ENCODE measurements at regions not wholly inside any gene's neighbourhood (a gene's known extent, or its start where the extent isn't known, plus 50 kb on each side); places are given as distances from the start of the nearest gene placed in this dataset.

GRCh38 chr2:206381881-206382280 is 61.5 kb upstream of the ADAM23 start:
- H3K36me3 Mint-ChIP-seq (ENCODE audit: low read depth): no peaks in the 10 kb centered on the region
- Histone ChIP-seq H3K27ac (ENCODE audit: low read depth) (no peak overlapping the region), H3K4me3 (no peak overlapping the region), H4K20me1 (replicated peaks; ENCODE audit: insufficient read depth) (no peaks in the 10 kb centered on the region), H3K9me2 (ENCODE audit: insufficient read depth) (no peaks in the 10 kb centered on the region), H3K36me3 (ENCODE audit: insufficient read depth) (no peaks in the 10 kb centered on the region), H3K27me3 (ENCODE audit: insufficient read depth) (no peaks in the 10 kb centered on the region), H2AFZ (no peak overlapping the region), H3K4me1 (ENCODE audit: insufficient read depth) (no peaks in the 10 kb centered on the region), H3F3A (replicated peaks; ENCODE audit: low read depth) (no peaks in the 10 kb centered on the region), H3K79me2 (replicated peaks; ENCODE audit: insufficient read depth) (no peaks in the 10 kb centered on the region), H3K4me2 (no peak overlapping the region)
- no peak overlapping the region for H3K4me3 Mint-ChIP-seq
- H3K4me1 Mint-ChIP-seq: peaks cover 4% of the 10 kb centered on the region; the same call in 2 of the 3 replicates
- H3K27ac Mint-ChIP-seq: no peak overlapping the region
- peaks cover under 1% of the 10 kb centered on the region for H3K27me3 Mint-ChIP-seq (ENCODE audit: insufficient read depth, low read depth, poor library complexity)
- ATAC-seq (no peak), DNase-seq (ENCODE audit: low spot score) (no peak)
- H3K9me3 Mint-ChIP-seq: no peaks in the 10 kb centered on the region; the same call in 2 of the 3 replicates
- TF ChIP-seq NANOG (IDR thresholded peaks at IDR 0.05; ENCODE audit: borderline replicate concordance): no peak
- no peak for TF ChIP-seq ZNF462 (CRISPR knock-in tag; IDR thresholded peaks at IDR 0.05)
- no peak for TF ChIP-seq EZH2phosphoT487 (IDR thresholded peaks at IDR 0.05; ENCODE audit: unreplicated experiment)
- TF ChIP-seq ZNF114 (CRISPR knock-in tag; IDR thresholded peaks at IDR 0.05): no peak
- no peak for TF ChIP-seq ETS1 (IDR thresholded peaks at IDR 0.05)
- no peak for TF ChIP-seq STAT1 (IDR thresholded peaks at IDR 0.05; ENCODE audit: unreplicated experiment)
- no peak for TF ChIP-seq EZH2 (IDR thresholded peaks at IDR 0.05; ENCODE audit: low read depth, unreplicated experiment)
- no peak for TF ChIP-seq POLR2AphosphoS5 (IDR thresholded peaks at IDR 0.05; ENCODE audit: low read depth)
- no peak for TF ChIP-seq JUNB (IDR thresholded peaks at IDR 0.05; ENCODE audit: unreplicated experiment)
- TF ChIP-seq CREB1 (CRISPR knock-in tag; IDR thresholded peaks at IDR 0.05; ENCODE audit: low read depth): no peak
- TF ChIP-seq REST (IDR thresholded peaks at IDR 0.05; ENCODE audit: unreplicated experiment): no peak
- TF ChIP-seq ZNF331 (CRISPR knock-in tag; IDR thresholded peaks at IDR 0.05; ENCODE audit: low read depth): no peak
- no peak for TF ChIP-seq CTCF (conservative IDR thresholded peaks at IDR 0.05; ENCODE audit: low read depth in 2 of 2)

All from GM23338 (cell line).